Caco-2 (cell line): ENCODE measurements at regions not wholly inside any gene's neighbourhood (a gene's known extent, or its start where the extent isn't known, plus 50 kb on each side); places are given as distances from the start of the nearest gene placed in this dataset.

Source experiments
- BruUV-seq: library from RNA; stranded (reverse); fragments of 400-500 nt; replicated peaks from 2 replicates; lab custom pipeline; 2021; lab: Mats Ljungman, UMichigan
- CTCF ChIA-PET: fragments of 300-600 bp; sonication (Branson Sonifier 250); formaldehyde crosslinking; loops from one replicate; lab custom pipeline; 2022; ENCODE audit warnings: antibody characterized with exemption; lab: Charles Lee
- POLR2A ChIA-PET: fragments of 300-600 bp; sonication (Branson Sonifier 250); formaldehyde crosslinking; loops from one replicate; lab custom pipeline; 2022; ENCODE audit warnings: antibody characterized with exemption; lab: Charles Lee
- DNase-seq, 2 experiments: peaks; one replicate each; pipeline versions ENCODE4 v3.0.0 to v3.0.0-alpha.2; 2020 to 2022
- H3K27me3 ChIP-seq: replicated peaks from 2 replicates; pipeline ENCODE4 v1.6.0; 2011; ENCODE audit warnings: low read length; ENCODE audit not compliant: control insufficient read depth, insufficient read depth
- H3K36me3 ChIP-seq: 2 replicates; pipeline ENCODE4 v1.5.1; 2011; ENCODE audit warnings: low read length; ENCODE audit not compliant: control insufficient read depth, insufficient read depth
- H3K4me1 ChIP-seq: fragments of 250-450 bp; sonication (Bioruptor Pico); 2 replicates; pipeline ENCODE4 v1.5.1; 2020; ENCODE audit warnings: mild to moderate bottlenecking
- H3K4me3 ChIP-seq: 2 replicates; pipeline ENCODE4 v1.5.1; 2011; ENCODE audit warnings: low read depth, mild to moderate bottlenecking, control low read depth, low read length
- H3K9me3 ChIP-seq: fragments of 250-450 bp; sonication (Bioruptor Pico); 2 replicates; pipeline ENCODE4 v1.5.1; 2020; ENCODE audit warnings: mild to moderate bottlenecking, moderate library complexity
- H3K27ac Mint-ChIP-seq: one replicate; pipeline ENCODE4 v1.8.0; 2022; ENCODE audit warnings: mixed read lengths; ENCODE audit not compliant: unreplicated experiment
- H3K27me3 Mint-ChIP-seq: one replicate; pipeline ENCODE4 v1.8.0; 2022; ENCODE audit warnings: mixed read lengths; ENCODE audit not compliant: insufficient read depth, unreplicated experiment
- H3K36me3 Mint-ChIP-seq: one replicate; pipeline ENCODE4 v1.8.0; 2022; ENCODE audit warnings: mild to moderate bottlenecking, mixed read lengths; ENCODE audit not compliant: insufficient read depth, unreplicated experiment
- H3K4me1 Mint-ChIP-seq: one replicate; pipeline ENCODE4 v1.8.0; 2022; ENCODE audit warnings: low read depth, mixed read lengths; ENCODE audit not compliant: unreplicated experiment
- H3K4me3 Mint-ChIP-seq: one replicate; pipeline ENCODE4 v1.8.0; 2022; ENCODE audit warnings: mild to moderate bottlenecking, moderate library complexity, mixed read lengths; ENCODE audit not compliant: unreplicated experiment
- H3K9me3 Mint-ChIP-seq: one replicate; pipeline ENCODE4 v1.8.0; 2022; ENCODE audit warnings: mixed read lengths; ENCODE audit not compliant: unreplicated experiment
- CTCF ChIP-seq, 2 experiments: fragments of 200-600 bp in 1 of 2; IDR thresholded peaks; 1 replicate in 1 of 2; 2 replicates in 1 of 2; pipeline versions ENCODE4 v1.5.1 to v1.8.0; 2011 to 2022; ENCODE audit warnings: antibody characterized with exemption in 1 of 2, control low read depth in 1 of 2, inconsistent platforms in 1 of 2, low read depth in 1 of 2, low read length in 1 of 2, mild to moderate bottlenecking in 1 of 2, moderate library complexity in 1 of 2; ENCODE audit not compliant: insufficient read depth in 1 of 2, severe bottlenecking in 1 of 2, unreplicated experiment in 1 of 2
- intact Hi-C: fragments of 100-400 bp; cut with micrococcal nuclease; formaldehyde crosslinking; loops from one replicate; pipeline ENCODE4 v1.10.0; 2022; ENCODE audit not compliant: unreplicated experiment

GRCh38 chr1:2906620-2907019 is 105.1 kb upstream of the TTC34 start:
- H3K4me1 ChIP-seq, result no peaks in the 10 kb centered on the region
- ChIA-PET CTCF (no interaction called here), POLR2A (no interaction called here)
- Mint-ChIP-seq H3K9me3 (no peaks in the 10 kb centered on the region), H3K4me3 (no peak overlapping the region), H3K27me3 (peaks cover 7% of the 10 kb centered on the region), H3K27ac (no peak overlapping the region), H3K36me3 (no peaks in the 10 kb centered on the region), H3K4me1 (no peaks in the 10 kb centered on the region)
- intact Hi-C loops, result no loop called here
- no peaks in the 10 kb centered on the region for H3K36me3 ChIP-seq
- no peak for TF ChIP-seq CTCF (IDR thresholded peaks at IDR 0.05; ENCODE audit: insufficient read depth in 1 of 2, low read depth in 1 of 2, low read length in 1 of 2, severe bottlenecking in 1 of 2, unreplicated experiment in 1 of 2)
- H3K27me3 ChIP-seq, result no peaks in the 10 kb centered on the region
- DNase-seq, result no peak
- no peak overlapping the region for H3K4me3 ChIP-seq
- no TSS peak for BruUV-seq
- no peaks in the 10 kb centered on the region for H3K9me3 ChIP-seq

- H3K9me3 Mint-ChIP-seq, result no peaks in the 10 kb centered on the region
- H3K27me3 ChIP-seq, result no peaks in the 10 kb centered on the region
- intact Hi-C loops, result no loop called here
- CTCF ChIA-PET, result no interaction called here
- no peak overlapping the region for H3K27ac Mint-ChIP-seq
- H3K4me1 Mint-ChIP-seq, result no peaks in the 10 kb centered on the region
- no peaks in the 10 kb centered on the region for H3K9me3 ChIP-seq
- H3K4me3 ChIP-seq, result no peak overlapping the region
- H3K36me3 ChIP-seq, result no peaks in the 10 kb centered on the region
- H3K36me3 Mint-ChIP-seq, result no peaks in the 10 kb centered on the region
- H3K4me1 ChIP-seq, result no peaks in the 10 kb centered on the region
- no peak for DNase-seq
- no TSS peak for BruUV-seq
- no peak overlapping the region for H3K4me3 Mint-ChIP-seq
- TF ChIP-seq CTCF (IDR thresholded peaks at IDR 0.05; ENCODE audit: insufficient read depth in 1 of 2, low read depth in 1 of 2, low read length in 1 of 2, severe bottlenecking in 1 of 2, unreplicated experiment in 1 of 2), result no peak
- H3K27me3 Mint-ChIP-seq, result peaks cover 7% of the 10 kb centered on the region
- POLR2A ChIA-PET, result no interaction called here
These were observed 105.6 kb upstream of the TTC34 start for GRCh38 chr1:2907051-2907450.

- H3K27me3 ChIP-seq, result no peaks in the 10 kb centered on the region
- TF ChIP-seq CTCF (IDR thresholded peaks at IDR 0.05; ENCODE audit: insufficient read depth in 1 of 2, low read depth in 1 of 2, low read length in 1 of 2, severe bottlenecking in 1 of 2, unreplicated experiment in 1 of 2), result no peak
- H3K27ac Mint-ChIP-seq, result no peak overlapping the region
- intact Hi-C loops, result no loop called here
- no peak for DNase-seq
- no peaks in the 10 kb centered on the region for H3K4me1 ChIP-seq
- no peaks in the 10 kb centered on the region for H3K36me3 ChIP-seq
- peaks cover 7% of the 10 kb centered on the region for H3K27me3 Mint-ChIP-seq
- H3K4me3 Mint-ChIP-seq, result no peak overlapping the region
- H3K36me3 Mint-ChIP-seq, result no peaks in the 10 kb centered on the region
- no peaks in the 10 kb centered on the region for H3K9me3 ChIP-seq
- no peaks in the 10 kb centered on the region for H3K9me3 Mint-ChIP-seq
- no peaks in the 10 kb centered on the region for H3K4me1 Mint-ChIP-seq
- ChIA-PET POLR2A (no interaction called here), CTCF (no interaction called here)
- no TSS peak for BruUV-seq
- H3K4me3 ChIP-seq, result no peak overlapping the region
These were observed 106.6 kb upstream of the TTC34 start for GRCh38 chr1:2908081-2908480.
